A673 (cell line): ENCODE measurements at regions not wholly inside any gene's neighbourhood (a gene's known extent, or its start where the extent isn't known, plus 50 kb on each side); places are given as distances from the start of the nearest gene placed in this dataset.

ENCODE experiments used
- BruUV-seq: library from RNA; stranded (reverse); fragments of 400-500 nt; replicated peaks from 2 replicates; lab custom pipeline; 2021; lab: Mats Ljungman, UMichigan
- CTCF ChIA-PET: fragments of 300-600 bp; sonication (Branson Sonifier 250); formaldehyde crosslinking; loops from one replicate; lab custom pipeline; 2022; ENCODE audit warnings: antibody characterized with exemption; lab: Charles Lee
- POLR2A ChIA-PET: fragments of 300-600 bp; sonication (Branson Sonifier 250); formaldehyde crosslinking; loops from one replicate; lab custom pipeline; 2022; ENCODE audit warnings: antibody characterized with exemption; ENCODE audit not compliant: low non-redundant PET; lab: Charles Lee
- DNase-seq: peaks from one replicate; pipeline ENCODE4 v3.0.0-alpha.2; 2015; ENCODE audit warnings: low spot score
- H3K27ac ChIP-seq: fragments of 200-600 bp; sonication (generic); 2 replicates; pipeline ENCODE4 v1.5.1; 2016; ENCODE audit warnings: mixed run types, low read depth, mild to moderate bottlenecking, mixed read lengths, antibody characterized with exemption, low read length; ENCODE audit not compliant: poor library complexity, severe bottlenecking
- H3K27me3 ChIP-seq: fragments of 200-600 bp; sonication (generic); replicated peaks from 2 replicates; pipeline ENCODE4 v1.6.1; 2017; ENCODE audit warnings: mixed run types, low read depth, mild to moderate bottlenecking, mixed read lengths, antibody characterized with exemption, low read length; ENCODE audit not compliant: insufficient read depth, poor library complexity
- H3K36me3 ChIP-seq: fragments of 200-600 bp; sonication (generic); 2 replicates; pipeline ENCODE4 v1.6.1; 2016; ENCODE audit warnings: mixed run types, mild to moderate bottlenecking, mixed read lengths, antibody characterized with exemption, low read length; ENCODE audit not compliant: insufficient read depth, poor library complexity, severe bottlenecking
- H3K4me1 ChIP-seq: fragments of 200-600 bp; sonication (generic); 2 replicates; pipeline ENCODE4 v1.6.1; 2017; ENCODE audit warnings: mixed run types, mild to moderate bottlenecking, mixed read lengths, antibody characterized with exemption, low read length; ENCODE audit not compliant: insufficient read depth, poor library complexity, severe bottlenecking
- H3K4me3 ChIP-seq: fragments of 200-600 bp; sonication (generic); 2 replicates; pipeline ENCODE4 v1.5.1; 2016; ENCODE audit warnings: low read depth, mixed run types, mild to moderate bottlenecking, mixed read lengths, low read length; ENCODE audit not compliant: poor library complexity, severe bottlenecking
- H3K9me3 ChIP-seq: fragments of 200-600 bp; sonication (generic); 2 replicates; pipeline ENCODE4 v1.6.1; 2016; ENCODE audit warnings: mixed run types, low read depth, mild to moderate bottlenecking, mixed read lengths, antibody characterized with exemption, low read length; ENCODE audit not compliant: poor library complexity, severe bottlenecking
- EZH2 ChIP-seq: fragments of 200-600 bp; sonication (generic); IDR thresholded peaks from 2 replicates; pipeline ENCODE4 v1.6.1; 2017; ENCODE audit warnings: borderline replicate concordance, low read depth, mild to moderate bottlenecking, mixed read lengths, antibody characterized with exemption, low read length; ENCODE audit not compliant: poor library complexity, severe bottlenecking
- intact Hi-C: fragments of 100-400 bp; cut with micrococcal nuclease; formaldehyde crosslinking; loops from one replicate; pipeline ENCODE4 v1.10.0; 2022; ENCODE audit not compliant: unreplicated experiment
- TF ChIP-seq, protein P1 (sequence below): fragments of 300-800, 200-600 bp; sonication (generic); conservative IDR thresholded peaks from 2 replicates; pipeline ENCODE4 v1.5.1; 2017; ENCODE audit warnings: low read depth, mild to moderate bottlenecking, antibody characterized with exemption, low read length, moderate library complexity, mixed read lengths

DNA sequence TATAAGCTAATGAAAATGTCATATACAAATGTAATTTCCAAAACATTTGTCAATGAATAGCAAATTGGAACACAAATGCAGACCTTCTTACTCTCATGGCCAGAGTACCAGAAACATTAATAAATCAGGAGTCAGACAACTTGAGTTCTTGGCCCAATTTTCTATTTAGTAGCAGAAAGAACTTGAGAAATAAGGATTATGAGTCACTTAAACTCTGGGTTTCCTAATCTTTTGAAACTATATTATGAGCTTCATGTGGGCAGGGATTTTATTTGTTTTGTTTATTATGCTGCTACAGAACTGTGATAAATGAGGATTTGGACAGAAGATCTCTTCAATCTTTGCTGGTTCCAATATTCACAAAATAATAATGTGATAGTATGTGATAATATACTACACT, 686.7 kb downstream of the NR4A2 start:
- H3K27ac ChIP-seq, result no peak overlapping the region
- BruUV-seq, result no TSS peak
- ChIA-PET POLR2A (no interaction called here), CTCF (no interaction called here)
- no peaks in the 10 kb centered on the region for H3K9me3 ChIP-seq
- H3K4me3 ChIP-seq, result no peak overlapping the region
- no peaks in the 10 kb centered on the region for H3K36me3 ChIP-seq
- DNase-seq, result no peak
- H3K27me3 ChIP-seq, result no peaks in the 10 kb centered on the region
- TF ChIP-seq, protein P1, sequence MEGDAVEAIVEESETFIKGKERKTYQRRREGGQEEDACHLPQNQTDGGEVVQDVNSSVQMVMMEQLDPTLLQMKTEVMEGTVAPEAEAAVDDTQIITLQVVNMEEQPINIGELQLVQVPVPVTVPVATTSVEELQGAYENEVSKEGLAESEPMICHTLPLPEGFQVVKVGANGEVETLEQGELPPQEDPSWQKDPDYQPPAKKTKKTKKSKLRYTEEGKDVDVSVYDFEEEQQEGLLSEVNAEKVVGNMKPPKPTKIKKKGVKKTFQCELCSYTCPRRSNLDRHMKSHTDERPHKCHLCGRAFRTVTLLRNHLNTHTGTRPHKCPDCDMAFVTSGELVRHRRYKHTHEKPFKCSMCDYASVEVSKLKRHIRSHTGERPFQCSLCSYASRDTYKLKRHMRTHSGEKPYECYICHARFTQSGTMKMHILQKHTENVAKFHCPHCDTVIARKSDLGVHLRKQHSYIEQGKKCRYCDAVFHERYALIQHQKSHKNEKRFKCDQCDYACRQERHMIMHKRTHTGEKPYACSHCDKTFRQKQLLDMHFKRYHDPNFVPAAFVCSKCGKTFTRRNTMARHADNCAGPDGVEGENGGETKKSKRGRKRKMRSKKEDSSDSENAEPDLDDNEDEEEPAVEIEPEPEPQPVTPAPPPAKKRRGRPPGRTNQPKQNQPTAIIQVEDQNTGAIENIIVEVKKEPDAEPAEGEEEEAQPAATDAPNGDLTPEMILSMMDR, result no peak
- no peak for TF ChIP-seq EZH2
- intact Hi-C loops, result no loop called here
- no peaks in the 10 kb centered on the region for H3K4me1 ChIP-seq

DNA sequence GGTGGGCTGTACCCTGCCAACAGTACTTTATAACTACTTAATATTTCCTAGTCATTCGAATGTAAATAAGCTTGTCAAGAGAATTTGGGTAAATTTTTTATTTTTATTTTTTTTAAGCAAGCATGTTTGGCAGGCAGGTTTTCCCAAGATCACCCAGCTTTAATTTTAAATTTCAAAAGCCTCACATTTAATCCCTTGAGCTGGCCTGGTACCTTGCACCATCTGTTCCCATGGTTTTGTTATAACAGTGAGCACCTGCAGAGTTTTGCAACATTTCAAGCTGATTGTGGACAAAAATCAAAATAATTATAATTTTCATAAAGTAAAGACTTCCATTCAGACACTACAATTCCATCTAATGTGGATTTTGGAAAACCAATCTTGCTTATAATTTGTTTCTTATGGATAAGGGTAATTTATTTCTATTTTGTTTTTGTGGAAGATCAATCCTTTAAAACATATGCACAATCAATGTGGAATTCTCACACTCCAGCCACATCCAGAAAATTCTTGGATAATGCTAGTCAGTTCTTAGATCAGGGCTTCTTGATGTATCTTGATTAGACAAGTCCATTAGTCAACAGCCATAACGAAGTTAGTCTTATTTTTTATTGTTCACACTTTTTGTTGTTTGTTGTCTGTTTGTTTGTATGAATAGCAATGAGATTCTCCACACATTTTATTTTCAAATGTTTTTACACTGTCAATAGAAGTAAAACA, 689.3 kb downstream of the NR4A2 start:
- Histone ChIP-seq H3K36me3 (no peaks in the 10 kb centered on the region), H3K27ac (no peak overlapping the region), H3K9me3 (no peaks in the 10 kb centered on the region), H3K4me3 (no peak overlapping the region), H3K27me3 (no peaks in the 10 kb centered on the region), H3K4me1 (no peaks in the 10 kb centered on the region)
- no peak for DNase-seq
- ChIA-PET CTCF (no interaction called here), POLR2A (no interaction called here)
- intact Hi-C loops, result no loop called here
- no TSS peak for BruUV-seq
- TF ChIP-seq, protein P1, result no peak
- TF ChIP-seq EZH2, result no peak

DNA sequence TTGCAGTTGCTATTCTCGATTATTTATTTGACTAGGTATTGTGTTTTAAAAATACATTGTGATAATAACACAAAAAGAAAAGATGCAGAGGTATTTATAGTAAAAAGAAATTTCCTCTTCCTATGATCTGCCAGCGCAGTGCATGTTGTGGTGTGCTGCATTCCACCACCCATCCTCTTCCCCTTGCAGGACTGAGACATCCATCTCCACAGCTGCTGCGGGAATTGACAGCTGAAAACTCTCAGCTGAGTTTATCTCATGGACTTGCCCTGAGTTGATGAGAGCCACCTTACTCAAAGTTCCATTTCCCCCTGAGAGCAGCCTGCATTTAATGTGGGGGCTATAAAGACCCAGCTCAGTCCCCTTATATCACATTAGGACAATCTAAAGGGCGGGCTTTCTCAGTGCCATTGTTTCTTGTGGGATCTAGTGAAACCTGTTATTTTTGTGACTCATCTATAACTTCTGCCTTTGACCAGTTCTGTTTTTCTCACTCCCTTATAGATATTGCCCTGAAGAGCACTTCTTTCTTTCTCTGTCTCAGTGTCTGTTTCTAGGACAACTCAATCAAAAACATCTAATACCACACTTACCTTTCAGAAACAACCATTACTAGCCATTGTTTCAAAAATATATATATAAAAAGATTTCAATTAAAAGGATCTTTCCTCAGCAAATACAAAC, 698.5 kb downstream of the NR4A2 start:
- TF ChIP-seq, protein P1, result no peak
- TF ChIP-seq EZH2, result no peak
- no peaks in the 10 kb centered on the region for H3K9me3 ChIP-seq
- H3K27ac ChIP-seq, result no peak overlapping the region
- BruUV-seq, result no TSS peak
- H3K4me3 ChIP-seq, result no peak overlapping the region
- DNase-seq, result no peak
- intact Hi-C loops, result no loop called here
- CTCF ChIA-PET, result no interaction called here
- H3K36me3 ChIP-seq, result no peaks in the 10 kb centered on the region
- H3K4me1 ChIP-seq, result no peaks in the 10 kb centered on the region
- POLR2A ChIA-PET, result no interaction called here
- H3K27me3 ChIP-seq, result no peaks in the 10 kb centered on the region
